Activated CD8-positive, alpha-beta memory T cell treated with anti-CD3 and anti-CD28 coated beads for 24 hours (primary cell): ENCODE measurements at regions not wholly inside any gene's neighbourhood (a gene's known extent, or its start where the extent isn't known, plus 50 kb on each side); places are given as distances from the start of the nearest gene placed in this dataset.
"Not testable (repeated sequence)": the region's sequence is repeated elsewhere in the genome, so short reads cannot be mapped to it uniquely, and the experiment has no call there.

ENCODE experiments used
- DNase-seq: peaks from one replicate; pipeline ENCODE4 v3.0.0-alpha.2; 2020

DNA sequence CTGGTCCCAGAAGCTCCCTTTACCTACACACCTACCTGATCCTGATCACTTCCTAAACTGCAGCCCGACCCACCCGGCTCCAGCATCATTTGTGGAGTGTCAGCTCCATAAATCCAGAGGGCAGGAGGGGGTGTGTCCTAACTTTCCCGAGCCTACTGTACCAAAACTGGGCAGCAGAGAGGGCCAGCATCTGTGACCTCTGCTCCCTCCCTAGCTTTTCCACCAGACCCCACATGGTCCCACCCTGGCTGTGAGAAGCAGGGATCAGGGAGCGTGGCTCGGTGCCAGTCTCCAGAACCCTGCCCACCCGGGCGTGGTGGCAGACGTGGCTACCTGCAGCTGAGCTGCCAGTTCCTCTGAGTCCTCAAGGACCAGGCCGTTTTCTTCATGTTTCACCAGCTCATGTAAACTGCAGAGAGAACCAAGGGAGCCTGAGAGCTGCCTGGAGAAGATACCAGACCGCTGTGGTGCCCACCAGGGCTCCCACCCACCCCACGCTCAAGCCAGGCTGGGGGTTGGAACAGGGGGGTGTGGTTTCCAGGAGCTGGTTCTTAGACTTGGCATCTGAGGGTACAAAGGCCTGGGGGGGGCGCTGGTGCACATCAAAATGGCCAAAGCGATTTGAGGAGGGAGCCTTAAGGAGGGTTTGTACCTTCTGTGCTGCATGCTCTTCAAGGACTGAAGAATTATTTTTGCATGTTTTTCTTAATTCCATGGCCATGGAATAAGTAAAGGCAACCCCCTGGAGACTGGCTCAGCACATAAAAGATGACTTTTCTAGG is 76.7 kb upstream of the DRD5 start:
- DNase-seq, result no peak

DNA sequence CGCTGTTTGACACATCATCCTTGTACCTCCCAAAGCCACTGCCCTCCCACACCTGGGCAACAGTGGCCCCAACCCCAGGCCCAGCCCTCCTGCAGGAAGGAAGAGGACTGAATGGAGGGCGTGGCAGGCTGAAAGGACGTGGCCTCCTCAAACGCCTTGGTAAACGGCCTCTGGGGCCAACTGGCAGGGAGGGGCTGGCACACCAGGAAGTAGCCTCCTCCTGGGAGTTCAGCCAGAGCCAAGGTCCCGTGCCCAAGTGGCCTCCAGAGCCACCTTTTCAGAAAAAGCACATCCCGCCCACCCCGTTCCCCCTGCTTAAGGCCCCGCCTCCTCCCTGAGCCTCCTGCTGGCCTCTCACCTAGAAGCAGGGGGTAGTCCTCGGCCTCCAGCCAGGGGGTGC is 74.2 kb upstream of the DRD5 start:
- not testable (repeated sequence) for DNase-seq

- DNase-seq, result not testable (repeated sequence)
Observed at GRCh38 chr4:9707936-9708335, 73.5 kb upstream of the DRD5 start.

DNA sequence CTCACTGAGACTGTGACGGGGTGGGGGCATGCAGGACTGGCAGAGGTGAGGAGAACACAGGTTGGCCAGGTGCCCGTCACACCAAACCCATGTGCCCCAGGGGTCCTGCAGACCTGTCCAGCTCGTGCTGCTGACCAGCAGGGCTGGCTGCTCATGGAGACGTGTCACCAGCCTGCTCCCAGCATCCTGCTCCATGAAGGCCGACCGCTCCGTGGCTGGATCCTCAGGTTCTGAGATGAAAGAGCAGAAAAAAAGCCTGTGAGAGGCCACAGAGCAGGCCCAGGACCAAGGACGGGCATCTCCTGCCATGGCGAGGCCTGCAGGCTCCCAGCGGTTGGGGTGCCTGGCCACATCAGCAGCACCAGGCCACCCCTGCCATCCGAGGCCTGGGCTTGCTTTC is 71.7 kb upstream of the DRD5 start:
- DNase-seq, result no peak

- DNase-seq, result not testable (repeated sequence)
Observed at GRCh38 chr4:9715271-9715670, 66.2 kb upstream of the DRD5 start.

- DNase-seq, result no peak
Observed at GRCh38 chr4:9716093-9716492, 65.3 kb upstream of the DRD5 start.

DNA sequence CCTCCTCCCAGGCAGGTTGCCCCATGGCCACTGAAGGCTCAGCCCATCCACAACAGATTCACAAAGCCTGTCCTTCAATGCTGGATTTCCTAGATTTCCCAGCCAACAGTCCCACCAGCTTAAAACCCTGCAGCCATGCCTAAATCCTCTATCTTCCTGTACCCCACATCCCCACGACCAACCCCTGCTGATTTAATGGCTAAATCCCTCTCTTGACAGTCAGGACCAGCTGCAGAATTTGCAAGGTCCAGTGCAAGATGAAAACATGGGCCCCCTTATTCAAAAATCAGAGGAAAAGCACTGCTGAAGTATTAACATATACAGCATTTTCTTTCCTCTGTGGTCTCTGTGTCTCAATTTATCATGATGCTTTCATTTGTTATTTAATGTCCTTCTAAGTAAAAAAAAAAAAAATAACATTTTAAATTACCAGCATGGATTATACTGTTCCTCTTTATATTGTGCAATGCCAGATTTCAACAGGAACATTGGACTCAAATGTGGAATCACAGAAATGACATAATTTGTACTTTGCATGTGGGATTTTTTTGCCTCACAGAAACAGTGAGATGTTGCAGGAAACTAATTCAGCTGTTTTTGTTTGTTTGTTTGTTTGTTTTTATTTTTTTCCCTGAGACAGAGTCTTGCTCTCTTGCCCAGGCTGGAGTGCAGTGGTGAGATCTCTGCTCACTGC is 63.0 kb upstream of the DRD5 start:
- not testable (repeated sequence) for DNase-seq

DNA sequence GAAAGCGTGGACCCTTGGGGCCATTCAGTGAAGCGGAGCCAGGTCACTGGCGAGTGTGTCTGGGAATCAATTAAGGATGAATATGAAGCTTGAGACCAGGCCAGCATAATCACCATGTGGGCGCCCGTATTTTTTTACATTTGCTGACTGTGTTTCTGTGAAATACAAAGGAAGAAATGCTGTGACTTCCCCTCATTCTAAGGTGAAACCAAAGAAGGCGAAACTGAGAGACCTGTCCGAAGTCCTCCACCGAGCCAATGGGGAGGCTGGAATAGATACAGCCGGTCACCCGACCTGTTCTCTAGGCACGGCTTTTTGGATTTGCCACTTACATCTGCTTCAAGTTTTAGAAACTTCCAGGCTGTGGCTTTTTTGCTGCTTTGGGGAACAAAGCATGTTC is 59.3 kb upstream of the DRD5 start:
- DNase-seq, result not testable (repeated sequence)
